GM19324 (cell line): ENCODE measurements at regions not wholly inside any gene's neighbourhood (a gene's known extent, or its start where the extent isn't known, plus 50 kb on each side); places are given as distances from the start of the nearest gene placed in this dataset.
"Not testable (repeated sequence)": the region's sequence is repeated elsewhere in the genome, so short reads cannot be mapped to it uniquely, and the experiment has no call there.

Experiments used
- ATAC-seq: cut with Tn5 transposase; IDR thresholded peaks from one replicate; pipeline ENCODE4 v1.9.1; 2021; ENCODE audit warnings: mild to moderate bottlenecking, moderate library complexity; ENCODE audit not compliant: unreplicated experiment, low FRiP score

DNA sequence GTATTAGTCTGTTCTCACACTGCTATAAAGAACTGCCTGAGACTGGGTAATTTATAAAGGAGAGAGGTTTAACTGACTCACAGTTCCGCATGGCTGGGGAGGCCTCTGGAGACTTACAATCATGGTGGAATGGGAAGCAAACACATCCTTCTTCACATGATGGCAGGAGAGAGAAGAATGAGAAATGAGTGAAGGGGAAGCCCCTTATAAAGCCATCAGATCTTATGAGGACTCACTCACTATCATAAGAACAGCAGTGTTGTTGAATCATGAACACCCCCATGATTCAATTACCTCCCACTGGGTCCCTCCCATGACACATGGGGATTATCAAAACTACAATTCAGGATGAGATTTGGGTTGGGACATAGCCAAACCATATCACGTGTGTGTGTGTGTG, 1764.4 kb upstream of the SEL1L start:
- not testable (repeated sequence) for ATAC-seq

- ATAC-seq, result no peak
Observed at GRCh38 chr14:83300476-83301064, 1766.9 kb upstream of the SEL1L start.

GRCh38 chr14:83301791-83302190, 1768.1 kb upstream of the SEL1L start:
- ATAC-seq, result no peak

GRCh38 chr14:83309211-83309610, 1775.6 kb upstream of the SEL1L start:
- no peak for ATAC-seq

DNA sequence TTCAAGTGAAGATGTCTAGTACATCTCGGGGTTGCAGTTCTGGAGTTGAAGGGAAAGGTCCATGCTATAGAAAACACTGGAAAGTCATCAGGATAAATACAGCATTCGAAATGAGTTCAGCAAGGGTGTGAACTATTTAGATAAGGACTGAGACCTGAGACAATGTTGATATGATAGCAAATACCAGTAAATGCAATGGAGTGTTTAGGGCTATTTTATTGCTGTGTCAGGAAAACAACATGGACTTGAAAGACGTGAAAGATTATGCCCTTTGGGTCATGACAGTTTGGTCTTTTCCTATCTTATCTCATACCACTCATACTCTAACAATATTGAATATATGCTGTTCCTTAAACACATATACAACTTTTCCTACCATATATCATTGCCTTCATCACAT, 1776.2 kb upstream of the SEL1L start:
- ATAC-seq, result no peak

GRCh38 chr14:83312511-83312910, 1778.9 kb upstream of the SEL1L start:
- no peak for ATAC-seq

DNA sequence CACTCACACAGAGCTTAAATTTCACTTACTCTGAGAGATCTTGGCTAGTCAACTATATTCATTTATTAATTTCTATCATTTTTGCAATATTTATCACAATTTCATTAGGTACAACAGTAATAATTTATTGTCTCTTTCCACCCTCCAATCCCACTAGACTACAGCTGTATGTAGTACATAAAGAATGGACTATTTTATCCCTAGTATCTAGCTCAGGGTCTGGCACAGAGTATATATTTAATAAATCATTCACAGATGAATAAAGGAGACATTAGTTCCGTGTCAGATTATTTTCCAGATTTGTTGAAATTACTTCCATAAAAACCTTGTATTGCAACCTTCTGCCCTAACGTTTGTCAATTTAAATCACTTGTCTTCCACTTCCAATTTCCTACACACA, 1781.1 kb upstream of the SEL1L start:
- ATAC-seq, result no peak

GRCh38 chr14:83316356-83316755, 1782.7 kb upstream of the SEL1L start:
- no peak for ATAC-seq

- no peak for ATAC-seq
Observed at GRCh38 chr14:83320837-83321236, 1787.2 kb upstream of the SEL1L start.

- ATAC-seq, result no peak
Observed at GRCh38 chr14:83331513-83331912, 1797.9 kb upstream of the SEL1L start.

DNA sequence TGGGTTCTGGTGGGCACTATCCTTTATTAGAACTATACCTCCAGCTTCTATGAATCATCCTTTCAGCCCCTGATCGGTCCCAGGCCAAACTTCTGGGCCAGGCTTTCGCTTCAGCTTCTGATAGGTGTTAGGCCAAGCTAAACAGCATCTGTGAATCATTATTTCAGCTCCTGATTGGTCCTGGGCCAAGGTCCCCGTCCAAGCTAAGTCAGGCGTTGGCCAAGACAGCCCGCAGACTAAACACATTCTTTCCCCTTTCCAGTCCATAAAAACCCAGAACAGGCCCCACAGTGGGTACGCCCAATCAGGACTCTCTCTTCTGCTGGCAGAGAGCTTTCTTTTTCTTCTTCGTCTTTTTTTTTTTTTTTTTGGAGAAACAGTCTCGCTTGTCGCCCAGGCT, 1808.9 kb upstream of the SEL1L start:
- no peak for ATAC-seq

DNA sequence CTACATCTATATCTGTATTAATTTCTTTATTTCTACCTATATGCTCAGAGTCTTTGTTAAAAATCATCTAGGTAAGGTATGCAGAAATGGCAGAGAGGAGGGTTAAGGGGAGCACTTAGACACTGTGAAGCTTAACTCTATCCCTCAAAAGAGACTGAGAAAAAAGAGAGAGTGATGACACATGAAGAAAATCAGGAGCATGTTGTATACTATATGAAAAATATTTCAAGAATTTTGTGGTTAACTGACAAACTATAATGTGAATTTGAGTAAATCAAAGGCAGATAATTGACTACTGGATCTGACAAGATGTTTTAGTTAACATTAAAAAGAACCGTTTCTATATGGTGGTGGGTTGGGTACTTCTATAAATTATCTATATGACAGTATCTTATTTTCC, 1814.2 kb upstream of the SEL1L start:
- ATAC-seq, result no peak

DNA sequence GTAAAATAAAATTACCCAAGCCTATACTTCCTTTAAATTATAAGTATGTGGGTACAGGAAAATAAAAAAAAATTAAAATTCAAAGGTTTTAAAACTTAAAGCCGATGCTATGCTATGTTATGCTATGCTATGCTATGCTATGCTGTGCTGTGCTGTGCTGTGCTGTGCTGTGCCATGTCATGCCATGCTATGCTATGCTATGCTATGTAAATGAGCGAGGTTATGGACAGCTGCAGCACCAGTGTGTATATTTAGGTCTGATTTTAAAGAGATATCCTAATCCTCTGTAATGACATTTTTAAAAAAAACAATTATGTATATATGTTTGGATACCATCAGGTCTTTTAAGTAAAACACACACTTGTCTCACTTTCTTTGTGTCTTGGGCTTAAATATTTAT, 1822.0 kb upstream of the SEL1L start:
- ATAC-seq, result no peak

DNA sequence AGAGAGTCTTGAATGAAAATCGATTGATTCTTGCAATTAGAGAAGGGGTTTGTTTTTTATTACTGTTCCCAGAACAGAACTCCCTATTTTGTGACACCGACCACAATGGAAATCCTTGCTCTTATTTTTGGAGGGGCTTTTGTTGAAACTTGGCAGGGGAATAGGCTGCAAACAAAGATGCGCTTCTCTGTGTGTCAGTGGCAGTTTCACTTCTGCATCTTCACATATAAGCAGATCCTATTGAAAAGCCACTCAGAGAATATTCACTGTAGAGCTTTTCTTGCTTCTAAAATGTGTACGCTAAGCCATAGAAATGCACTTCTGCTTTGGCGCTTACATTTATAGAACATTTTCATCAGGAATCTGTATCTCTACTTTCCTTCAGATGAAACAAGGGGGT, 1822.4 kb upstream of the SEL1L start:
- no peak for ATAC-seq

- ATAC-seq, result no peak
Observed at GRCh38 chr14:83372271-83372670, 1838.6 kb upstream of the SEL1L start.

DNA sequence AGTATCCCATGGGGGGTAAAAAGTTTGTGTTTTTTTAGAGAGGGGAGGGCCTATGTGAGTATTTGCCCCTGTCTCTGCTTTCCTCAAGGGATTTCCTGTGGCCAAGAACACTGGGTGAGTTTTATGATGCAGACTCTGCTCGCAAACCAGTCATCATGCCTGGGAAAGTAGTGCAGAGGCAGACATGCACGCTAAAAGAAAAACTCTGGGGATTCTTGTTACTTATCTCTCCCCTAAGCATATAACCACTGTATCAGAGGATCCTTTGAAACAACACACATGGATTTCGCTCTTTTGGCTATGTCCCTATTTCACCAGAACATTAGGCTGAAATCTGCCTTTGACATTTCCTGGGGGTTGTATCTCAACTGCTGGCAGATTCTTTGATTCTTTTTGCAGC, 1845.8 kb upstream of the SEL1L start:
- ATAC-seq, result no peak

DNA sequence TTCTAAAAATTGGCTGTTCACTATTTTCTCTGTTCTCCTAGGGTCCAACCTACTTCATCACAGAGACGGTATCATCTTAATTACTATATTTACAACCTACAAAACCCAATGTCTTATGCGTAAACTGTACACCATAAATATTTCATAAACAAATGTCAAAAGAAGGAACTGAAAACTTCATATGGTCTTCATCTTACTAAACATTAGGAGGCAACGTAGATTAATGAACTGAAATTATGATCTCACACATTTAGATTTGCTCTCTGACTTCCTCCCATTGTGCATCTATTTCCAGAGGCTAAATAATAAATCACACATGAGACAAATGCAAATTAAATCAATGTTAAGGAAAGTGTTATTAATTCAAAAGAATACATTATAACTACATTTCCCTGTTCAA, 1850.6 kb upstream of the SEL1L start:
- ATAC-seq, result no peak

DNA sequence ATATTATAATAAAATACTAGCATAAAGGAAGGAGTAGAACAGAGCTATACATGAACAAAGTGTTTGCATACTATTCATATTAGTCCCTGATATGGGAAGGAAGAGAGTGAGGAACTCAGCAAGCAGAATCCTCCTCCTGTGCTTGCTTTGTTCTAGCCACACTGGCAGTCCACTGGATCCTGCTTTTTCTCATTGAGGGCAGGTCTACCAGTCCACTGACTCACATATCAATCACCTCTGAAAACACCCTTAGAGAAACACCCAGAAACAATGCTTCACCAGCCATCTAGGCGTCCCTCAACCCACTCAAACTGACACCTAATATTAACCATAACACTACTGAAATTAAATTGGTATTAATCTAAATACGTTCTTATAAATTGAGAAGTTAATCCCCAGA, 1861.7 kb upstream of the SEL1L start:
- no peak for ATAC-seq

GRCh38 chr14:83416476-83416875, 1882.8 kb upstream of the SEL1L start:
- no peak for ATAC-seq

DNA sequence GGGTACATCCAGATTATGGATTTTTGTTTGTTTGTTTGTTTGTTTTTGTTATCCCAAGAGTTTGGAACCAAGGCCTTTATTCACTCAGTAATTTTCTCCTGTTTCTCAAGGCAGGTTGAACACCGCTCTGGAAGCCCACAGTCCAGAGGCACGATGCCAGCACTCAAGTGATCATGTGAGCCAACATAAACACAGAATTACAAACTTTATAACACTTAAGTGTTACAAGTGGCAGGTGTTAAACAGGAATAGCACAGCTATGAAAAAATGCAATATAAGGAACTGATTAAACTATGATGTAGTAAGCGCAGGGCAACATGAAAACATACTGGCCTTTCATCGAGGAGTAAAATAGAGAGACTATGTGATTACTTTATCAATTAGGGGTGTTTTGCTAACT, 1885.8 kb upstream of the SEL1L start:
- ATAC-seq, result no peak

DNA sequence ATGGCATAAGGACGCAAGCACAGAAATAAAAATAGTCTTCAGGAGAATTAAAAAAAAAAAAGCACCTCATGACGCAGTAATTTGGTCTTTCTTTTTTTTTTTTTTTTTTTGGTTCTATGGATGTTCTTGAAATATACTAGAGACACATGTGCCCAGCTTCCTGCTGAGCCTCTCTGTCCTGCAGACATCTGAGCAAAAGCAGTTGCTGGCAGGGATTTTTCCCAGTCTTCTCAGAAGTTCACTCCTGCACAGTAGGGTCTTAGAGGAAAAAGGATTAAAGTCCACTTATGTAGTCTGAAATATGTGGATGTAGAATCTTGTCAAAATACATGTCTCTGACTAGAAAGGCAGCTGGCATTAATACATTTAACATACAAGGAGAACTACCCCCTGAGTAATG, 1888.1 kb upstream of the SEL1L start:
- ATAC-seq, result no peak

- ATAC-seq, result no peak
Observed at GRCh38 chr14:83425138-83425537, 1891.5 kb upstream of the SEL1L start.

DNA sequence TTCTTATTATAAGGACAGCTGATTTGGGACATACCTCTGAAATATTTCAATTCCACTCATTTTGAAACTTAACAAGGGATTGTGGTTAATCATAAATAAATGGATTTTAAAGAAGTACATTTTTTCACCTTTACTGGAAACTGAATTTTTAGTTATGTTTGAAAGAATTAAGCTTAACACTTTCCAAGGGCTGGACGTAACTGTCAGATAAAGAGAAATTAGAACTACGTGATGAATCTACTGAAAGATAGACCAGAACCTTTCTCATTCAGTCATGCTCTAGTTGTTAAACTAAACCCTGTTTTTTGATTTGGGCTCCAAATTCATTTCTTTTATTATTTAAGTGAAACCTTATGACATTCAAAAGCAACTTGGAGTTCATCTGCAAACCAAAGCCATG, 1892.1 kb upstream of the SEL1L start:
- no peak for ATAC-seq
